Astrocyte (in vitro differentiated cells and primary cell): ENCODE measurements at regions not wholly inside any gene's neighbourhood (a gene's known extent, or its start where the extent isn't known, plus 50 kb on each side); places are given as distances from the start of the nearest gene placed in this dataset.

Experiments used
- EZH2 ChIP-seq: IDR thresholded peaks from 2 replicates; pipeline ENCODE4 v1.6.1; 2012; ENCODE audit warnings: mild to moderate bottlenecking, low read length, inconsistent platforms; ENCODE audit not compliant: insufficient read depth
- TF ChIP-seq, protein P1 (sequence below): IDR thresholded peaks from 2 replicates; pipeline ENCODE4 v1.5.1; 2011; ENCODE audit warnings: low read depth, mild to moderate bottlenecking, inconsistent platforms, low read length, moderate library complexity; ENCODE audit not compliant: insufficient read depth

DNA sequence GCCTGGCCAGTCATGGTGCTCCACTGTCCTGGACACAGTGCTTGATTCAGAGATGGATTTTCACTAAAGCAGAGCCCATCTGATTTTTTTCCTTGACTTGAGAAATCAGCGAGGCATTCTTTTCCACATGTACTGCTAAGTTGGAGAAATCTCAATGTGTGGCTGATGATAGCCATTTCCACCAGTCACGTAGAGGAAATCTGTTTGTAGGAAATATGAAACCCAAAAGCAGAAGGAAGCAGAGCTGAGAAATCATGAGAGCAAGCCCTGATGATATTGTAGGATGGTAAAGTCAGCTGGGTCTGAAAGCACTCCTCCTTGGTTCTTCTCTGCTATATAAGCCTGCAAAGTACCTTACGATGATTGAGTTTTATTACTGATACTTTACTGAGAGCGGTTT, 1233.4 kb downstream of the ROBO2 start:
- no peak for TF ChIP-seq EZH2
- TF ChIP-seq, protein P1, sequence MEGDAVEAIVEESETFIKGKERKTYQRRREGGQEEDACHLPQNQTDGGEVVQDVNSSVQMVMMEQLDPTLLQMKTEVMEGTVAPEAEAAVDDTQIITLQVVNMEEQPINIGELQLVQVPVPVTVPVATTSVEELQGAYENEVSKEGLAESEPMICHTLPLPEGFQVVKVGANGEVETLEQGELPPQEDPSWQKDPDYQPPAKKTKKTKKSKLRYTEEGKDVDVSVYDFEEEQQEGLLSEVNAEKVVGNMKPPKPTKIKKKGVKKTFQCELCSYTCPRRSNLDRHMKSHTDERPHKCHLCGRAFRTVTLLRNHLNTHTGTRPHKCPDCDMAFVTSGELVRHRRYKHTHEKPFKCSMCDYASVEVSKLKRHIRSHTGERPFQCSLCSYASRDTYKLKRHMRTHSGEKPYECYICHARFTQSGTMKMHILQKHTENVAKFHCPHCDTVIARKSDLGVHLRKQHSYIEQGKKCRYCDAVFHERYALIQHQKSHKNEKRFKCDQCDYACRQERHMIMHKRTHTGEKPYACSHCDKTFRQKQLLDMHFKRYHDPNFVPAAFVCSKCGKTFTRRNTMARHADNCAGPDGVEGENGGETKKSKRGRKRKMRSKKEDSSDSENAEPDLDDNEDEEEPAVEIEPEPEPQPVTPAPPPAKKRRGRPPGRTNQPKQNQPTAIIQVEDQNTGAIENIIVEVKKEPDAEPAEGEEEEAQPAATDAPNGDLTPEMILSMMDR, result no peak
